M059J (cell line): ENCODE measurements at regions not wholly inside any gene's neighbourhood (a gene's known extent, or its start where the extent isn't known, plus 50 kb on each side); places are given as distances from the start of the nearest gene placed in this dataset.
A peak's percentile ranks its signal among the peaks of the same experiment; 100 is the strongest.
"Not testable (repeated sequence)": the region's sequence is repeated elsewhere in the genome, so short reads cannot be mapped to it uniquely, and the experiment has no call there.

Experiments
- DNase-seq: peaks from one replicate; pipeline ENCODE4 v3.0.0-alpha.2; 2012; ENCODE audit warnings: low read depth

DNA sequence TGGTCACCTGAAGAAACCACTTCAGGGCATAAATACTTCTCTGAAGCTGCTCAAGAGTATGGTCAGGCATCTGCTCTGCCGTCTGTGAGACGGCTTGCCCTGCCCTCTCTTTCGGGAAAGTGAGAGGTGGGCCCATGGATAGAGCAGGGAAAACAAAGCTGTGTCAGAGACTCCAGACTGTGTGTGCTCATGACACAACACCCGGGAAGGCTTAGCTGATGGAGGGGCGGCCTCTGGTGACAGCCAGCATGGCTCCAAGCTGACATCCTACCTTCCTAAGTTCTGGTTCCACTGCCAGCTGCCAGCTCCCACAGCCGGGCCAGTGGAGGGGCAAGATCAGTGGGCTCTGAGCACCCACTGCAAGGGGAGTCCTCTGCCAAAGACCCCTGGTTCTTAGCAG, 215.3 kb downstream of the ANKRD30B start:
- DNase-seq = no peak

GRCh38 chr18:14964002-14964401, 216.0 kb downstream of the ANKRD30B start:
- no peak for DNase-seq

- no peak for DNase-seq
These were observed 216.4 kb downstream of the ANKRD30B start for GRCh38 chr18:14964406-14964805.

- DNase-seq = not testable (repeated sequence)
These were observed 217.0 kb downstream of the ANKRD30B start for GRCh38 chr18:14964976-14965375.

- DNase-seq = no peak
These were observed 217.6 kb downstream of the ANKRD30B start for GRCh38 chr18:14965553-14965952.

- DNase-seq = not testable (repeated sequence)
These were observed 219.3 kb downstream of the ANKRD30B start for GRCh38 chr18:14967246-14967645.

DNA sequence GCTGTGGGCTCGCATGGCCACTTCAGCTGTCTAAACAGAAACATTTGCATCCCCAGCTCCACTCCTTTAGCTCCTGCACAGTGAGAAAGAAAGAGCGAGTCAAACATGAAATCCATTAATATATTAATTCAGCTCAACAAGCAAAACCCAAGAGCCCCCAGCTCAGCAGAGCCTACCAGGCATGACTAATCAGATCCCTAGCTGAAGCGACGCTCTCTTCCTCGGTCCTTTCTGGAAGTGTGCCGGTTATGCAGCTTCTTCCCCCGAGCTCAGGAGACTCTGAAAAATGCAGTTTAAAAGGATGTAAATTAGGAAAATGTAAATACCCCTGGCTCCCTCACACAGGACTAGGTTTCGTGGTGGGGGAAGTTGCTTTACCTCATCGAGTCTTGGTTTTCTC, 221.5 kb downstream of the ANKRD30B start:
- DNase-seq = peak; percentile 52

- DNase-seq = peak; percentile 91
These were observed 222.1 kb downstream of the ANKRD30B start for GRCh38 chr18:14970027-14970426.

- DNase-seq = peak; percentile 90
These were observed 223.7 kb downstream of the ANKRD30B start for GRCh38 chr18:14971461-14972185.

GRCh38 chr18:14973421-14973820, 225.4 kb downstream of the ANKRD30B start:
- DNase-seq = not testable (repeated sequence)

GRCh38 chr18:14974088-14974487, 226.1 kb downstream of the ANKRD30B start:
- DNase-seq = no peak

DNA sequence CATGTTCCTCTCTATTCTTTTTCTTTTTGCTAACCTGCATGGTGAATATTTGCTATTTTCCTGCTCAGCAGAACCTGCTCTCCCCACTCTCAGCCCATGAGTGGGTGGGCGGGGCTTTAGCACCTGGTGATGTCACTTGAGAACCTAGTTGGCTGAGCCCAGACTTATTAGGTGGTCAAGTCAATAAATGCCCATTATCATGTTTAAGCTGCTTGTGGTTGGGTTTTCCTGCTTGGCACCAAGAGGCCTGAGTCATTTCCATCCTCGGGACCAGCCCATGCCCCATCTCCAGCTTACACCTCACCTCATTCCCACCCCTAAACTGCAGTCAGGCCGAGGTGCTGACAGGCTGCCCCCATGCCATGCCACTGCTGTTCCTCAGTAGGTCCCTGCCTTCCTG, 226.6 kb downstream of the ANKRD30B start:
- DNase-seq = peak; percentile 84

DNA sequence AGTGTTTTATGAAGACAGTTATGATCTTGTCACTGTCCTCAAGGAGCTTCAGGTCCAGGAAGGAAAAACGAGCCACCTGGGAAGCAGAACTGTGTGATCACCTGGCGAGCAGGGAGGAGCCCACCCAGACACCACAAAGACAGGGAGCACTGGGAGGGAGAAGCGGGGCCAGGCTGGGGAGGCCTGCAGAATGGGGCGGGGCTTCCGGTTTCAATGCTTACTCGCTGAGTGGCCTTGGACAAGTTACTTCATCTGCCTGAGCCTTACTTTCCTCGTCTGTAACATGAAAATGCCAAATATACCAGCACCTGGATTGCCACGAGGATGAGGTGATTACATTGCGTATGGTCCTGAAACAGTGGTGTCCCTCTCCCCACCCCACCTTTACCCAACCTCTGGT, 227.5 kb downstream of the ANKRD30B start:
- DNase-seq = peak; percentile 20

DNA sequence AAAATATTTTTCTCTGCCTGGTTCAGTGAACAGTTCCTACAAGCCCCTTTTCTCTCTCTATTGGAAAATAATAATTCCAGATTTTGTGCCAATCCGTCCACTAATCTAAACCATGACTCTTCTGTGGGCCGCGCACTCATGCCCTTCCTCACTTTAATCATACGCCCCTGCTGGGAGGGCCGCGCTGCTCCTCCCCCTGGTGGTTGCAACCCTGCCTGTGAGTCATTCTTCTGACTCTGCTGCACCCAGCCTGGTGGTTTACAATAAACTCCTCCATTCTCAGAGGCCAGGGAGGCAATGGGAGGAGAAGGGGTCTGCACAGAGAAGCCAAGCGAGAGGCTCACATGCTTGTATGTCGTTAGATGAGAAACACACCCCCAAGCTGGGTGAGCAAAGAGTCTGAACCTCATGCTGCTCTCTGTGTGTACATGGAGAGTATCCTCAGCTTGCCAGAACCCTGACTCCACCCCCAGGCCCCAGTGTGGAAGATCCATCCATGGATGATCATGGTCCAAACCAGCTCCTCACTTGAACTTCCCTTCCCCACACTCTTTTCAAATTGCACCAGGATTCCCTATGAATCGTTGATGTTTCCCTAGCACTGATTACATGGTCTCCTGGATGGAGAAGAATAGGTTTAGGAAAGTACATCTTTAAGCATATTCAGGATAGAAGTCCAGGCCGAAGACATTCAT, 228.9 kb downstream of the ANKRD30B start:
- peak; percentile 64 for DNase-seq

GRCh38 chr18:14978191-14978590, 230.2 kb downstream of the ANKRD30B start:
- DNase-seq = no peak

DNA sequence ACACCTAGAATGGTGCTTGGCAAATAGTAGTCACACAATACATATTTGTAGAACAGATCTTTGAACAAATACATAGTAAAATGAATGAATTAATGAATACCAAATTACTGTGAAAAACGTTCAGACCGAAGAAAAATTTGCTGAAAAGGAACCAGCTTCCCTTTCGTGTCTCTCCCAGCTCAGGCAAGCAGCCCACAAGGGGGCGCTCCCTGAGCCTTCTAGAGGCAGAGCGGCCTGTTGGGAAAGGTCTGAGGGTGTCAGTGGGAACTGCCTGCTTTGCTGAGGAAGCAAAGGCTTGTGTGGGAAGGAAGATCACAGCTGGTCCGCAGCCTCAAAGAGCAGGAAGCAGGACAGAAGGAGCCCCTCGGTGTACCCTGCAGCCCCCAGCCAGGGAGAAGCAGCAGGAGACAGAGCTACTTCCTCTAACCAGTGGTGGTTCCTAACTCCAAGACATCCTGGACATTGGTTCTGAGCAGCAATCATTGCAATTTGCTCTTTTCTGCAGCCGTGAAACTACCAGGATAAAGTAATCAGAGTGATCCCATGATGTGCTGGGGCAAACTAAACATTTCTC, 231.1 kb downstream of the ANKRD30B start:
- peak; percentile 51 for DNase-seq

DNA sequence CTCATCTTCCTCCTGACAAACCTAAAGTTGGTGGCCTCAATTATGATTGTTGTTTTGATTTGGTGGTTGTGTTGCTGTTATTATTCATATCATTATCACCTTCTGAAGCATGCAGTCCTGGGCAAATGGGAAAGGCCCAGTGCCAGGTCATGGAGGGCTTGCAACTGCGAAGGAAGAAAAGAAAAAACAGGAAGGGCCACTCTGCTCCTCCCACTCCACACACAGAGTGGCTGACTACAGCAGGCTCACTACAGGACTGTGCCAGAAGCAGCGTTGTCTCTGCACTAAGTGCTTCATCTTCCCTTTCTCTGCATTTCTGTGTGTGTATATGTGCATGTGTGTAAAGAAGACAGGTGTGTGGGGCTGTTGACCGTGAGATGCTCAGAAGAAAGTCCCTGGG, 231.9 kb downstream of the ANKRD30B start:
- no peak for DNase-seq

DNA sequence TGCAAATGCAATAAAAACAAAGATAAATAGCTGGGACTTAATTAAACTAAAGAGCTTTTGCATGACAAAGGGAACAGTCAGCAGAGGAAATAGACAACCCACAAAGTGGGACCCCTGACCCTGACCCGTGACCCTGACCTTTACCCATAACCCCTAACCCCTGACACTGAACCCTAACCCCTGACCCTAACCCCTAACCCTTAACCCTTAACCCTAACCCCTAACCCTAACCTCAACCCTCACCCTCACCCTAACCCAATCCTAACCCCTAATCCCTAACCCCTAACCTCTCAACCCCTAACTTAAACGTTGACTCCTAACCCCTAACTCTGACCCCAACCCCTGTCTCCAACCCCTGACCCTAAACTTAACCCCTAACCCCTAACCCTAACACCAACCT, 236.6 kb downstream of the ANKRD30B start:
- DNase-seq = not testable (repeated sequence)

DNA sequence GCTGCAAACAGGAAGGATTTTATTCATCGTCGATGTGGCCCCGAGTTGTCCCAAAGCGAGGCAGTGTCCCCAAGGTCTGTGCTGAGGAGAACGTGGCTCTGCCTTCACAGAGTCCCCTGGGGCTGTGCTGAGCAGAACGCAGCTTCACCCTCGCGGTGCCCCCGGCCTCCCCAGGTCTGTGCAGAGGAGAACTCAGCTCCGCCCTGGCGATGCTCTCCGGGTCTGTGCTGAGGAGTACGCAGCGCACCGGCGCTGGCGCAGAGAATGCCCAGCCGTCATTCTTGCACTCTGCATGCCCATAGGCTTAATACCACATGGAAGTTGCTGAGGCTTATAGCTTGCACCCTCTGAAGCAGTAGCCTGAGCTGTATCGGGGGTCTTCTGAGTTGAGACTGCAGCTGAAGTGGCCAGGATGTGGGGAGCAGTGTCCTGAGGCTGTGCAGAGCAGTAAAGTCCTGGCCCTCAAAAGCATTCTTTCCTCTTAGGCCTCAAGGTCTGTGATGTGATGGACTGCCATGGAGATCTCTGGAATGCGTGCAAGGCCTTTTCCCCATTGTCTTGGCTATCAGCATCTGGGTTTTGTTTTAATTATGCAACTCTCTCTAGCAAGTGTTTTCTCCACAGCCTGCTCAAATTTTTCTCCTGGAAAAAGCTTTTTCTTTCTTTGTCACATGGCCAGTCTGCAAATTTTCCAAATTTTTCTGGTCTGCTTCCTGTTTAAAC, 237.5 kb downstream of the ANKRD30B start:
- not testable (repeated sequence) for DNase-seq

- not testable (repeated sequence) for DNase-seq
These were observed 239.4 kb downstream of the ANKRD30B start for GRCh38 chr18:14987377-14987776.

DNA sequence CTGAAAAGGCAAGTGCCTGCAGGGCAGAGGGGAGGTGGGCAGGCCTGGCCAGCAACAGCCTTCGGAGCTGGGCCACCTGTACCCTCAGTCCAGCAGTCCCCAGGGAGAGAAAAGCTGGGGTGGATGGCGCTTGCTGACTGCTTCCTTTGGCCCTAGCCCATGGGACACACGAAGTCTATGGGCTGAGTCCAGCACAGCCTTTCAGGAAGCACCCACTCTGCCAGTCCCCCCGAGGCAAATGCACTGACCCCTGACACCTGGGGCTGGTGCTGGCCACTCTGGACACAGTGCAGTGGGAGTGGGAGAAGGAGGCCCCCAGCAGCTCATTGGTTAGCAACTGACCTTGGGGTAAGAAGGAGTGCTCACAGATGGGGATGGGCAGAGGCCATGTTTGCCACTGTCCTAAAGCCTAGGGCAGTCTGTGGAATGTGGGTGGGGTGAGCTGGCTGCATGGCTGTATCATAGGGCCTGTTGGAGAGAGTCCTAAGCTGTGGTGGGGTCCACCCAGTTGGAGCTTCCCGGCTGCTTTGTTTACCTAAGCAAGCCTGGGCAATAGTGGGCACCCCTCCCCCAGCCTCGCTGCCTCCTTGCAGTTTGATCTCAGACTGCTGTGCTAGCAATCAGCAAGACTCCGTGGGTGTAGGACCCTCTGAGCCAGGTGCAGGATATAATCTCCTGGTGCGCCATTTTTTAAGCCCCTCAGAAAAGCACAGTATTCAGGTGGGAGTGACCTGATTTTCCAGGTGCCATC, 240.2 kb downstream of the ANKRD30B start:
- DNase-seq = not testable (repeated sequence)

DNA sequence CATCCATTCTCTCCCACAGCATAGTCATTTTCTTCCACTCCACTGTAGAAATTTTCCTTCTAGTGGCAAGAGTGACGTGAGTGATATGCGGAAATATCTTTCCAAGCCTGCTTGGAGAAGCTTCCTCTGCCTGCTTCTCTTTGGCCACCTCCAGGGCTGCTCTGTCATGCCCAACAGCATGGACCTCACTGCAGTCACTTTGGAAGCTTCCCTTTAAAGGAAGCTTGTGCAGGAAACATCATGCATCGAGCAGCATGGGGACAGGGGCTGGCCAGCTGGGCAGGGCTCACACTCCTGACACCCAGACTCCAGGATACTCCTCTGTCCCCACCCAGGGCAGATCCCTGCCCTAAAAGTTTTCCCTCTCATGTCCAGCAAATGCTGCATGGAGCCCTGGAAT, 241.6 kb downstream of the ANKRD30B start:
- DNase-seq = not testable (repeated sequence)
